Neural cell (in vitro differentiated cells): ENCODE measurements at regions not wholly inside any gene's neighbourhood (a gene's known extent, or its start where the extent isn't known, plus 50 kb on each side); places are given as distances from the start of the nearest gene placed in this dataset.

Experiments used
- H2AFZ ChIP-seq: fragments of 200-600, 300-800 bp; sonication (generic), shearing (Covaris generic); 2 replicates; pipeline ENCODE4 v1.6.0; 2014; ENCODE audit warnings: low read depth, mild to moderate bottlenecking, antibody characterized with exemption, low read length, moderate library complexity
- H3F3A ChIP-seq: fragments of 200-600 bp; shearing (Covaris generic); 2 replicates; pipeline ENCODE4 v1.6.1; 2016; ENCODE audit warnings: mild to moderate bottlenecking, moderate library complexity, mixed read lengths, antibody characterized with exemption, low read length; ENCODE audit not compliant: insufficient read depth, poor library complexity, severe bottlenecking
- H3K27ac ChIP-seq: fragments of 200-600, 300-800 bp; sonication (generic), shearing (Covaris generic); 2 replicates; pipeline ENCODE4 v1.5.1; 2014; ENCODE audit warnings: mild to moderate bottlenecking, low read length, moderate library complexity
- H3K27me3 ChIP-seq: fragments of 300-800, 200-600 bp; sonication (generic), shearing (Covaris generic); 2 replicates; pipeline ENCODE4 v1.6.0; 2014; ENCODE audit warnings: mild to moderate bottlenecking, low read depth, low read length, moderate library complexity; ENCODE audit not compliant: insufficient read depth
- H3K36me3 ChIP-seq: fragments of 300-800, 200-600 bp; sonication (generic), shearing (Covaris generic); 2 replicates; pipeline ENCODE4 v1.5.1; 2014; ENCODE audit warnings: mild to moderate bottlenecking, antibody characterized with exemption, low read length, moderate library complexity; ENCODE audit not compliant: insufficient read depth
- H3K4me2 ChIP-seq: fragments of 300-800, 200-600 bp; sonication (generic), shearing (Covaris generic); 2 replicates; pipeline ENCODE4 v1.6.0; 2014; ENCODE audit warnings: mild to moderate bottlenecking, low read length
- H3K4me3 ChIP-seq: fragments of 300-800, 200-600 bp; sonication (generic), shearing (Covaris generic); 2 replicates; pipeline ENCODE4 v1.5.1; 2014; ENCODE audit warnings: mild to moderate bottlenecking, low read length, moderate library complexity
- H3K79me2 ChIP-seq: fragments of 200-600 bp; shearing (Covaris generic); replicated peaks from 2 replicates; pipeline ENCODE4 v1.6.0; 2014; ENCODE audit warnings: mild to moderate bottlenecking, low read length, moderate library complexity; ENCODE audit not compliant: insufficient read depth
- H3K9ac ChIP-seq: fragments of 300-800, 200-600 bp; sonication (generic), shearing (Covaris generic); 2 replicates; pipeline ENCODE4 v1.6.1; 2016; ENCODE audit warnings: mild to moderate bottlenecking, low read length, mixed read lengths
- H3K9me2 ChIP-seq: fragments of 200-600 bp; shearing (Covaris generic); 2 replicates; pipeline ENCODE4 v1.6.1; 2016; ENCODE audit warnings: mild to moderate bottlenecking, low read length, mixed read lengths; ENCODE audit not compliant: insufficient read depth
- H3K9me3 ChIP-seq: fragments of 200-600, 300-800 bp; sonication (generic), shearing (Covaris generic); 2 replicates; pipeline ENCODE4 v1.6.1; 2016; ENCODE audit warnings: mild to moderate bottlenecking, mixed run types, low read length, moderate library complexity, mixed read lengths
- H4K20me1 ChIP-seq: fragments of 200-600 bp; shearing (Covaris generic); 2 replicates; pipeline ENCODE4 v1.6.1; 2016; ENCODE audit warnings: mild to moderate bottlenecking, mixed run types; ENCODE audit not compliant: insufficient read depth
- EP300 ChIP-seq: fragments of 450-650 bp; conservative IDR thresholded peaks from 2 replicates; pipeline ENCODE4 v1.6.1; 2014; ENCODE audit warnings: antibody characterized with exemption, mild to moderate bottlenecking, moderate library complexity; ENCODE audit not compliant: poor library complexity, severe bottlenecking
- EZH2 ChIP-seq: fragments of 200-600, 300-800 bp; shearing (Covaris generic), sonication (generic); IDR thresholded peaks from 2 replicates; pipeline ENCODE4 v1.6.1; 2014; ENCODE audit warnings: antibody characterized with exemption, low read length, borderline replicate concordance, mild to moderate bottlenecking; ENCODE audit not compliant: insufficient read depth, poor library complexity, severe bottlenecking
- MXI1 ChIP-seq: fragments of 450-650 bp; conservative IDR thresholded peaks from 2 replicates; pipeline ENCODE4 v1.6.1; 2014; ENCODE audit warnings: antibody characterized with exemption, mild to moderate bottlenecking; ENCODE audit not compliant: poor library complexity, severe bottlenecking
- POLR2AphosphoS5 ChIP-seq: IDR thresholded peaks from 2 replicates; pipeline ENCODE4 v1.6.1; 2012
- RAD21 ChIP-seq: fragments of 450-650 bp; conservative IDR thresholded peaks from 2 replicates; pipeline ENCODE4 v1.6.1; 2014; ENCODE audit warnings: antibody characterized with exemption, mild to moderate bottlenecking, moderate library complexity
- REST ChIP-seq: IDR thresholded peaks from 2 replicates; pipeline ENCODE4 v1.6.1; 2012; ENCODE audit warnings: borderline replicate concordance
- SMC3 ChIP-seq: fragments of 450-650 bp; conservative IDR thresholded peaks from 2 replicates; pipeline ENCODE4 v1.6.1; 2014; ENCODE audit warnings: antibody characterized with exemption, mild to moderate bottlenecking, moderate library complexity; ENCODE audit not compliant: poor library complexity
- TAF1 ChIP-seq: IDR thresholded peaks from 2 replicates; pipeline ENCODE4 v1.6.1; 2012; ENCODE audit warnings: low read depth
- TF ChIP-seq, protein P1 (sequence below): fragments of 450-650 bp; IDR thresholded peaks from 2 replicates; pipeline ENCODE4 v1.5.1; 2014; ENCODE audit warnings: antibody characterized with exemption, mild to moderate bottlenecking, moderate library complexity; ENCODE audit not compliant: poor library complexity, severe bottlenecking

- Histone ChIP-seq H3K4me2 (no peak overlapping the region), H3K9me2 (no peaks in the 10 kb centered on the region), H3K27ac (no peak overlapping the region), H3K9ac (no peak overlapping the region), H2AFZ (no peak overlapping the region), H3F3A (no peaks in the 10 kb centered on the region), H4K20me1 (no peaks in the 10 kb centered on the region), H3K4me3 (no peak overlapping the region), H3K79me2 (no peaks in the 10 kb centered on the region), H3K9me3 (no peaks in the 10 kb centered on the region), H3K36me3 (no peaks in the 10 kb centered on the region), H3K27me3 (no peaks in the 10 kb centered on the region)
- TF ChIP-seq MXI1 (no peak), POLR2AphosphoS5 (no peak), RAD21 (no peak), EZH2 (no peak), TAF1 (no peak)
- TF ChIP-seq, protein P1, sequence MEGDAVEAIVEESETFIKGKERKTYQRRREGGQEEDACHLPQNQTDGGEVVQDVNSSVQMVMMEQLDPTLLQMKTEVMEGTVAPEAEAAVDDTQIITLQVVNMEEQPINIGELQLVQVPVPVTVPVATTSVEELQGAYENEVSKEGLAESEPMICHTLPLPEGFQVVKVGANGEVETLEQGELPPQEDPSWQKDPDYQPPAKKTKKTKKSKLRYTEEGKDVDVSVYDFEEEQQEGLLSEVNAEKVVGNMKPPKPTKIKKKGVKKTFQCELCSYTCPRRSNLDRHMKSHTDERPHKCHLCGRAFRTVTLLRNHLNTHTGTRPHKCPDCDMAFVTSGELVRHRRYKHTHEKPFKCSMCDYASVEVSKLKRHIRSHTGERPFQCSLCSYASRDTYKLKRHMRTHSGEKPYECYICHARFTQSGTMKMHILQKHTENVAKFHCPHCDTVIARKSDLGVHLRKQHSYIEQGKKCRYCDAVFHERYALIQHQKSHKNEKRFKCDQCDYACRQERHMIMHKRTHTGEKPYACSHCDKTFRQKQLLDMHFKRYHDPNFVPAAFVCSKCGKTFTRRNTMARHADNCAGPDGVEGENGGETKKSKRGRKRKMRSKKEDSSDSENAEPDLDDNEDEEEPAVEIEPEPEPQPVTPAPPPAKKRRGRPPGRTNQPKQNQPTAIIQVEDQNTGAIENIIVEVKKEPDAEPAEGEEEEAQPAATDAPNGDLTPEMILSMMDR, result no peak
Observed at GRCh38 chr2:75353131-75353530, 153.8 kb upstream of the TACR1 start.

DNA sequence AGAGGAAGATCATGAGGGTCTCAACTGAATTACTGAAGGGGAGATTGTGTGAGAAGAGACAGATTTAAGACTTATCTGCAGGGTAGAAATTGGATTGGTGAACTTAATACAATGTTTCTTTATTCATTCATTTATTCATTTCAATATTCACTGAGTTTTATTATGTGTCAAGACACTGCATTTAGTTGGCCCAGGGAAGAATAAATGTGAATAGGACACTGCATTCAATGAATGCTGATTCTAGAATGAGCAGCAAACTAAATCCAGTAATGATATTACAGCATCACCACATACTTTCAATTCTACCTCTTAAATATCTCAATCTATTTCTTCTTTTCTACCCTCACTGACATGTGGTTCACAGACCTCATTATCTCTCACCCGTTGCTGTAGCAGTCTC lies 149.0 kb upstream of the TACR1 start:
- Histone ChIP-seq H3K27me3 (no peaks in the 10 kb centered on the region), H3K4me2 (no peak overlapping the region), H3K9me3 (no peaks in the 10 kb centered on the region), H3F3A (no peaks in the 10 kb centered on the region), H3K4me3 (no peak overlapping the region), H3K79me2 (no peaks in the 10 kb centered on the region), H3K27ac (no peak overlapping the region), H3K9ac (no peak overlapping the region), H2AFZ (no peak overlapping the region), H3K9me2 (no peaks in the 10 kb centered on the region), H4K20me1 (no peaks in the 10 kb centered on the region), H3K36me3 (no peaks in the 10 kb centered on the region)
- TF ChIP-seq, protein P1, result no peak
- TF ChIP-seq TAF1, result no peak
- TF ChIP-seq MXI1, result no peak
- TF ChIP-seq EZH2, result no peak
- no peak for TF ChIP-seq RAD21
- no peak for TF ChIP-seq EP300
- no peak for TF ChIP-seq REST
- TF ChIP-seq SMC3, result no peak
- no peak for TF ChIP-seq POLR2AphosphoS5
